ENCODE measurements at regions not wholly inside any gene's neighbourhood (a gene's known extent, or its start where the extent isn't known, plus 50 kb on each side); places are given as distances from the start of the nearest gene placed in this dataset.
"Not testable (repeated sequence)": the region's sequence is repeated elsewhere in the genome, so short reads cannot be mapped to it uniquely, and the experiment has no call there.

DNA sequence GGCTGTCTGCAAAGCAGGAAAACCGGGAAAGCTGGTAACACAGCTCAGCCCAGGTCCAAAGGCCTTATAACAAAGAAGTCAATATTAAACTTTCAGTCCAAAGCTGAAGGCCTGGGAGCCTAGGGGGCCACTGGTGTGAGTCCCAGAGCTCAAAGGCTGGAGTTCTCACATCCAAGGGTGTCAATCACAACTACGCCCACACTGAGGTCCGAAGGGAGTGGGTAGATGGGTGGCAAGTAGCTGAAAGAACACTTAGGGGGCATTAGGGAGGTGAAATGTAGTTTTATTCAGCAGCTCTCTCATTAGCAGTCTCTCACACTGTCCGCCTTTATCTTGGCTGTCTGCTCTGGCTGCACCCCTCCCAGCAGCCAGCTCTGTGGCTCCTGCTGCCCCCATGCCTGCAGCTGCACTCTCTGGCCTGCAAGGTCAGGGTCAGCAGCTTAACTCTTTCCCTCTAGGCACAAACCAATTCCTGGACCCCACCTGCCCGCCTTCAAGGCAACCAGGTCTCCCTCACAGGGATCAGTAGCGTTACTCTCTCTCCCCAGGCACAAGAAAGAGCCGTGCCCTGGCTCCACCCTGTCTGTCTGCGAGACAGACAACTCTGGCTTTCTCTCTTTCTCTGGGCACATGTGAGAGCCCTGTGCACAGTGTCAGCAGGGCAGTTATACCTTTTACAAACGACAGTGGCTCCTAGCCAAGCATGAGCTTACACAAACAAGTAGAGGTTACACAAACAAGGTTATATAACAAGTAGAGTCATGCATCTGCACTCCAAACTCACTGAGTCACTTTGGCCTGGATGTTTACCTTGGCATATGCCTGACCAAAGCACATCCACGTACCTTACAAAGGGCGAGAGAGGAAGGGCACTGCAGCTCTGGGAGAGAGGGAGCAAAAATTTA lies 249.4 kb upstream of the PCDH20 start:
- DNase-seq: no peak

DNA sequence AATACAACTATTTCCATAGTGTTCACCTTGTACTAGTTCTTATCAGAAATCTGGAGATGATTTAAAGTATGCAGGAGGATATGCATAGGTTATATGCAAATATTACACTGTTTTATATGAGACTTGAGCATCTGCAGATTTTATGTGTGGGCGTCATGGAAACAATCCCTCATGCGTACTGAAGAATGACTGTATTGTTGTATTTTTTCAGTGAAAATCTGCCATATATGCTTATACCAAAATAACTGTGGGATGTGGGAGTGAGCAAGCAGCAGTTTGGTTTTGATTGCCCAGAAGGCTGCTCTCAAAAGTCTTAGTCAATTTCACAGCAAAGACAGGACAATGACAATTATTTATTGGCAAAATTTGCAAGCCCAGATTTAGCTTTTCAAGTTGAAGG lies 238.8 kb upstream of the PCDH20 start:
- no peak for DNase-seq

DNA sequence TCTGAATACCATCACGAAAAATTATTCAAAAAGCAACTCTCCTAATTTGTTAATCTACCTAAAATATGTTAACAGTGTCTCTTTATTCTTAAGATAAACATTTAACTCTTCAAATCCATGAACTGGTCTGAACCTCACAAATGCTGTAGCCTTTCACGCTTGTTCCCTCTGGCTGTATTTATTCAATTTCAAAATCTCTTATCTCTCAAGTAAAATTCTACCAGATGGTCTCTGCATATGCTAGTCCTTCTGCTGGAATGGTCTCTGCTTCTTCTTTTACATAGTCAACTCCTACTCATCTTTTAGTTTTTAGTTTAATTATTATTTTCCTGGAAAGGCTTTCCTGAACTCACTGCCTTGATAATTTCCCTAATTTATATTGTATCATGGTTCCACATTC lies 232.9 kb upstream of the PCDH20 start:
- DNase-seq: no peak

DNA sequence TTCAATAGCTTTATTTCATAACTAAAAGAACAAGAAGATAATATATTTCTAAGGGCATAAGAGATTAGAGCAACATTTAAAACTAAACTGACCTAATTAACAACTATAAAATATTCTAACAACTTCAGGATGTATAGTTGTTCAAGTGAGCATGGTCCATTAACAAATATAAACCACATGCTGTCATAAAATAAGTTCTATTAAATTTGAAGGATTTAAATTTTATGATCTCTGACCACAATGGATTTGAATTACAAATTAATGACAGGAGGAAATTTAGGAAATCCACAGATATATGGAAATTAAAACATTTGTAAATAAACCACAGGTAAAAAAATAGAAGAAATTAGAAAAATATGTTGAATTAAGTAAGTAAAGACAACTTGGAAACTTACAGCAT lies 196.5 kb upstream of the PCDH20 start:
- DNase-seq: no peak

DNA sequence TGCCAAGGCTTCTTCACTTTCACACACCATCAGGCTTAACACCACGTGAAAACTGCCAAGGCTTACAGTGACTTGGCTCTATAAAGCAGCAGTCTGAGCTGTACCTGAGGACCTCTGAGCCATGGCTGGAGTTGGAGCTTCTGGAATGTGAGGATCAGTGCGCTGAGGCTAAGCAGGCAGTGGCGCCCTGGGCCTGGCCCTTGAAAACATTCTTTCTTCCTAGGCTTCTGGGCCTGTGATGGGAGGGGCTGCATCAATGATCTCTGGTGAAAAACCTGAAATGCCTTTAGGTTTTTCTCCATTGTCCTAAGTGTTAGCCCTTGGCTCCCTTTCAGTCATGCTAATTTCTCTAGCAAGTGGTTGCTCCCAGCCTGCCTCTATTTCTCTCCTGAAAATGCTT lies 192.5 kb upstream of the PCDH20 start:
- no peak for DNase-seq

DNA sequence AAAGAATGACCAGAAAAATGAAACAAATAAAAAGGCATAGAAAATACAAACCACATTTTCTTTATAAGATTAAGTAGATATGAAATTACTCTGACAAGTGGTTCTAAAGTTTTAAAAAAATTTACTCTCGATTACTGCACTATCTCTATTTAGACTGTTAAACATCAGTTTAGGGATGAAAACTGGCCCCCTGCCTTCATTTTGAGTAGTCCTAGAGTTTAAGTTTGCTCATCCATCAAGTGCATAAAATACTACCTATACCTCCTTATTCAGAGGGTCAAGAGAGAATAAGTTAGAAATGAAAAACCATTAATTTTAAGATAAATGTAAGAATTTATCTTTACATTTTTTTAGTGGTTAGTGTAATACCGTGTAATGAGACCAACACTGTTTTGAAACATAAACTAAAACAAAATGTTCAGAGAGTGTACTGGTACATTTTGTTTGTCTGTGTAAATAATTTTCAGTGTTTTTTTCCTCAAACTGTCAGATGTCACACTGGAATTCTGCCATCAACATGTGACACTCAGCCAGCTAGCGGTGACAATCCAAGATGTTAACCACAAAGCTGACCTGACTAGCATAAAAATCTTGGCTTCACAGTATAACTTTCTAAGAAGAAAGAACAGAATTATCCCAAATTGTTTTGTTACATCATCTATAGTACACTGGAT lies 184.8 kb upstream of the PCDH20 start:
- DNase-seq: peak in 12 of 56 donors; percentile 1 to 37 (median 4)

DNA sequence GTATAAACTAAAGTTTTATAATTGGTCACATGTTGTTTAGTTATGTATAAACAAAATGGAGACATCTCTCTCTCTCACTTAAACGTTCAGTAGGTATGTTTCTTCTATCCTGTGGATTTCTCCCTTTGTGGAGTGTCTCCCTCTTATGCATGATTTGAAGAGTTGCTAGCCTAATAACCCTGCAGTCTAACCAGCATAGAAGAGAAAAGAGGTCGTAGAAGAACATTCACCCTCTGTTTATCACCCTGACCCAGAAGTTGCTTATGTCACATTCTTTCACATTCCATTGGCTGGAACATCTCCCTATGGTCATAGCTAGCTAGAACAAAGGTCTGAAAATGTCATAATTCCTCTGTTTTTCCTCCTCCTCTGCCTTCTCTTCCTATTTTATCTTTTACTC lies 176.8 kb upstream of the PCDH20 start:
- DNase-seq: no peak

DNA sequence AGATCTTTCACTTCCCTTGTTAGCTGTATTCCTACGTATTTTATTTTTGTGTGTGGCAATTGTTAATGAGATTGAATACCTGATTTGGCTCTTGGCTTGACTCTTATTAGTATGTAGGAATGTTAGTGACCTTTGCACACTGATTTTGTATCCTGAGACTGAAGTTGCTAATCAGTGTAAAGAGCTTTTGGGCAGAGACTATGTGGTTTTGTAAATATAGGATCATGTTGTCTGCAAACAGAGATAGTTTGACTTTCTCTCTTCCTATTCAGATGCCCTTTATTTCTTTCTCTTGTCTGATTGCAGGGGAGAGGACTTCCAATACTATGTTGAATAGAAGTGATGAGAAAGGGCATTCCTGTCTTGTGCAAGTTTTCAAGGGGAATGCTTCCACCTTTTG lies 160.3 kb upstream of the PCDH20 start:
- DNase-seq: no peak

DNA sequence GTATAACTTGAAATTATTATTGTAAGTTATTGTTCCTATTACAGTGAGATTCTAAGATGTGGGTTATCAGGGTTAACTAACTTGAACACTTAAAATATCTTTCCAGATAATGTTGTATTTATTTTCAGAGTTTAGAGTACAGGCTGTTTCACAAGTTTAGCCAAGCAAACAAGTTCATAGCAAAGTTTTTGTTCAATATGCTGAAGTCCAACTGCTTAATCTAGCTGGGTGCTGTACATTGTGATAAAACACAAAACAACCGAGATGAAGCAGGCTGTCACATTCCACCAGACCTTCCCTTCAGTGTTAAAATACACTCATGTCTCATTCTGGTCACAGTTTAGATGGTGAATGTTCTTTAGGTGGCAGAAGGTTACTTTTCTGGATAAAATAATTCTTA lies 148.0 kb upstream of the PCDH20 start:
- no peak for DNase-seq

DNA sequence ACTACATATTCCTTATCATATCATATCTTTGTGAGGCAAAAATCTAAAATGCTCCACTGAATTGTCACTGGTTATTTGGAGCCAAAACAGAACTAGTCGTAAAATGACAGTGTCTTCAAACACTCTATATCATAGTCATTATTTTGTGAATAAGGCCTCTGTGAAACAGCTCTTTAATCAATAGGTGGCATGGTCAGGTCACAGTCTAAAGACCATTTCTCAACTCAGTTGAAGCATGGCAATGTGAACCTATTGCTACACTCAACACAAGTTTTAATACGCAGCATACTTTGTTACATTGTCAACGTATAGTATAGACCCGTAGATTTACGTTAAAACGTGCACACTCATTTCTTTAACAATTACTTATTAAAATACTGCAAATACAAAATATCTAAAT lies 131.3 kb upstream of the PCDH20 start:
- no peak for DNase-seq

DNA sequence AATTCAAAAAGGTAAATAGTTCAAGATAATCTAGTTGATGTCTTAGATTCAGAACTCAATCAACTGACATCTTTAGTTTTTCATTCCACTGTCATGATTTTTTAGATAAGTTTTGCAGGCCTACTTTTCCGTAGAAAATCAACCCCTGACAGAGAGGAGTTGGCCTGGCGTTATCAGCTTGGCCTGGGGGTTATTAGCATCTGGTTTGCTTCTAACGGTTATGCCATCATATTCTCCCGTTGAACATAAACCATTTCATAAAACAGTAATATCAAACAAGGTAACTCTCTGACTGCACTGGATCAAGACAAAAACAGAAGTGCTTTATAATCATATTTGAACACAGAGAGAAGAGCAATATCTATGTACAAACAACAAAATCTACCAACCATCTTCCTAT lies 130.8 kb upstream of the PCDH20 start:
- DNase-seq: no peak

DNA sequence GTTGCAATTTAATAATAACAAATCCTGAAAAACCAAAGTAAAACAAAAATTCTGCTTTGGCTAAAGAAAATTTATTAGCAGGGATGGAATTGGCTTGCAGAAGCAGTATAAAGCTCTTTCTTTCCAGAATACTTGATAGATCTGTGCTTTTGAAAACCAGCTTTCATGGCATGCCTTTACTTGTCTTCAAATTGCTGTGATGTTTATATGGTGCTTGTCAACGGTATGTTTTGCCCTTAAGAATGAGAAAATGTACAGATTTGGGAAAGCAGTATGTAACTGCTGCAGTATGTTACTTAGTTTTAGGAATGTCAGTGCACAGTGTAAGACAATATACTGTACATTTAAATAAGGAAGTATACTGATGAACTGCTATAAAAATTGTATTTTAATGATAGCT lies 120.8 kb upstream of the PCDH20 start:
- no peak for DNase-seq

DNA sequence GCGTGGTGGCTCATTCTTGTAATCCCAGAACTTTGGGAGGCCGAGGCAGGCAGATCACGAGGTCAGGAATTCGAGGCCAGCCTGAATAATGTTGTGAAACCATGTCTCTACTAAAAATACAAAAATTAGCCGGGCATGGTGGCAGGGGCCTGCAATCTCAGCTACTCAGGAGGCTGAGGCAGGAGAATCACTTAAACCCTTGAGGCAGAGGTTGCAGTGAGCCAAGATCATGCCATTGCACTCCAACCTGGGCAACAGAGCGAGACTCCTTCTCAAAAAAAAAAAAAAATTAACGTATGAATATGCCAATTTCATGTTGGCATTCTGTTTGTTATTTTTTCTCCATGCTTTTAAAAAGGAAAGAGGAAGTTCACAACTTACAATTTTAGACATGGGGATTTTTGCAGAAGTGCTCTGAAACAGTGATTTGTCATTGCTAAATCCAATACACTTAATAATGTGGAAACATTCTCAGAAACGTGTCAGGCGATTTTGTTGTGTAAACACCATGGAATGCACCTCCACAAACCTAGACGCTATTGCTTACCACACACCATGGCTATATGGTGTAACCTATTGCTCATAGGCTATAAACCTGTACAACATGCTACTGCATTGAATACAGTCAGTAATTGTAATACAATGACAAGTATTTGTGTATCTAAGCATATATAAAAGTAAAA lies 115.9 kb upstream of the PCDH20 start:
- DNase-seq: no peak

DNA sequence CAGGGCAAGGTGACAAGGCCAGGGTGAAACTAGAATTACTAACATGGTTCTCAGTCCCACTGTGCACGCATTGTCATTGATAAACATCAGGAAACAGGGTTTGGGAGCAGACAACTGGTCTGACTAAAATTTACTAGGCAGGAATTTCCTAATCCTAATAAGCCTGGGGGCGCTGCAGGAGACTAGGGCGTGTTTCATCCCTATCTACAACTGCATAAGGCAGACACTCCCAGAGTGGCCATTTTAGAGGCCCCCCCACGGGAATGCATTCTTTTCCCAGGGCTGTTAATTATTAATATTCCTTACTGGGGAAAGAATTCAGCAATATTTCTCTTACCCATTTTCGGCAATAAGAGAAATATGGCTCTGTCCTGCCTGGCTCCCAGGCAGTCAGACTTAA lies 103.6 kb upstream of the PCDH20 start:
- not testable (repeated sequence) for DNase-seq

DNA sequence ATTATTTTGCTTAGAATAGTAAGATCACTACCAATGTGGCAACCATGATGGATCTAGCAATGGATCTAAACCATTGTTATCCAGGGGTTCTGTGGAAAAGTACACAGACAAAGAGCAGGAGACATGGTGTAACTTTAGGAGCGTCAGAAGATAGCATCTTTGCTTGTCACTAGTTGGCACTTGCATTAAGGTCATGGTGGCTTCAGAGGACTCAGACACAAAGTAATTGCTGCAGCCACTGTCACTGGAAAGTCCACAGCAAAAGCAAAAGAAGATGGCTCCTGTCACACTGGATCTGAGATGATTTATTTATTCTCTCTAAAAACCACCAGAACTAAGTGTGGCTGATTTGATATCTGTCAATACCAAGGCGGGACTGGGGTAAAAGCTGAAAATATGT lies 93.3 kb upstream of the PCDH20 start:
- DNase-seq: no peak

DNA sequence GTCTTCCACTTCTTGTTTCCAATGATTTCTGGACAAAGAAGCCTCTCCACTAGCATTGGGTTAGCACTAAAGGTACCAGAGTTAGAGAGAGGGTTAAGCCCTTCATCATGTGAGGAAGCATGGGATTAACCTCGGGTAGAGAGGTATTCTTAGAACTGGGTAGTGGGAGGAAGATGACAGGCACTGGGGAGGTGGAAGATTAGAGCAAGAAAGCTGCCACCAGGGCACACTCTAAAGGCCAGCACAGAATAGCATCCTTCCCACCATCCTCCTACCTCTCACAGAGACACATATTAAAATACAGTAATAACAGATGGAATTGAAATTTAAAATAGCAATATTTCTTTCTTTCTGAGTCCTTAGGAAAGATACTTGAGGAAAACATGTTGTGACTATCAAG lies 84.5 kb upstream of the PCDH20 start:
- peak in 1 of 56 donors; percentile 2 for DNase-seq

DNA sequence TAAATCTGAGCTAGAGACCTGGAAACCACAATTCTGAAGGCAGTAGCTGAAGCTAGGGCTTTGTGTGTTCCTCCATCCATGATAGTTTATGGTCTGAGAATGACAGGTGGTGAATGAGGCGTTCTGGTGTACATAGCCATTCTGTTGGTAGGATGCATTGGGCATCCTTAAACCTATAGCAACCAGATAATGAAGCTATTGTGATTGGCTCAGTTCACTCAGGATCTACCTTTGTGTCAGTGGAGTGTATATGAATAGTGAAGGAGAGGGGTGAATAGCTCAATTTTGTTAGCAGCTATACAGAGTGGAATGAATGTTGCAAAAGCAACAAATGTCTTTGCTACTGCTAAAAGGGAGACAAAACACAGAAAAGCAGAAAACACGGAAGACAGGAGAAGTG lies 80.0 kb upstream of the PCDH20 start:
- no peak for DNase-seq

DNA sequence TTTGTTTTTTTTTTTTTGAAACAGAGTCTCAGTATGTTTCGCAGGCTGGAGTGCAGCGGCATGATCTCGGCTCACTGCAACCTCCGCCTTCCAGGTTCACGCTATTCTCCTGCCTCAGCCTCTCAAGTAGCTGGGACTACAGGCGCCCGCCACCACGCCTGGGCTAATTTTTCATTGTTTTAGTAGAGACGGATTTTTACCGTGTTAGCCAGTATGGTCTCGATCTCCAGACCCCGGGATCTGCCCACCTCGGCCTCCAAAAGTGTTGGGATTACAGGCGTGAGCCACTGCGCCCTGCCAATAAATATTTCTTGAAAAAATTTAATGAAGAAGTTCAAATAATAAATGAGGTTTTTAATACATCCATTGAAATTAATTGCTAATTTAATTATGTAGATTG lies 77.9 kb upstream of the PCDH20 start:
- not testable (repeated sequence) for DNase-seq

DNA sequence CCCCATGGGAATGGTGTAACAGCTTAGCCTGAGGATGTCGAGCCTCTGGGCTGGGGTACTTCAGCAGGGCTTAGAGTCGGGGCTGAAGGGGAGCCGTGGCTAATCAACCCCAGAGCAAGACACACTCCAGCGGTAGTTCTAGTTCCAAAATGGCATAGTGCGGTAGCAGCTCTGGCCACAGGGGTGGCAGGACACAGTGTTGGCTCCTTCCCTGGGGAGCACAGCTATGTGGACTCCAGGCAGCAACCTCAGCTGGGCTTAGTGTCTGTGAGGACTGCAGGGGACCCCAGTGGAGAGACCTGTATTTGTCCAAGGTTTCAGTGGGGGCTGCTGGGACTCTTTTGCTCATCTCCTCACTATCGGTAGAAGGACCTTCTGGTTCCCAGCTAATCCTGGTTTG lies 70.8 kb upstream of the PCDH20 start:
- DNase-seq: no peak

DNA sequence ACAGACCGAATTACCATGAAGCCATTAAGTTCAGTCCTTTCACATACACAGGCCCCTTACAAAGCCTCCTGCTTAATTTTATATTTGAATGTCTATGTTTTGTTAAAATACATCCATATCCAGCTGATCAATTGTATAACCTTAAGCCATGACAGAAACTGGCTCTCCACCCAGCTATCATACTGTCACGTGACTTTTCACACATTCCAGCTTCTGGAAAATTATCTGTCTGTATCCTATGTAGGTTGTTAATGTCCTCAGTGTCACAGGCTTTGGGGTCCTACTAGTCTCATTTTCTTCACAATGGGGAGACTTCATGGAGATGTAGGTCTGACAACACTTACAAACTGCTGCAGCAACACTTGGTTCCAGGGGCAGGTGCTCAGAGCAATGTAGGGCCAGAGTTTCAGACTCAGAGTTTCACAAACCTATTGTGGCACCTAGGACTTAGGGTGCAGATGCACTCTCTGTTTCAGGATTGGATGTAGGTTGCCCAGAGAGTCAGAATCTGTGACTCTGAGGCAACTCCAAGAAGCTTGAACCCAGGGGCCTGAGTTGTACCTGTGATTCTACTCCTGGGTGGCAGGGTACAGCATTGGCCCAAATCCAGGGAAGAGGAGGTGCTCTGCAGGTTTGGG lies 69.6 kb upstream of the PCDH20 start:
- DNase-seq: no peak

DNA sequence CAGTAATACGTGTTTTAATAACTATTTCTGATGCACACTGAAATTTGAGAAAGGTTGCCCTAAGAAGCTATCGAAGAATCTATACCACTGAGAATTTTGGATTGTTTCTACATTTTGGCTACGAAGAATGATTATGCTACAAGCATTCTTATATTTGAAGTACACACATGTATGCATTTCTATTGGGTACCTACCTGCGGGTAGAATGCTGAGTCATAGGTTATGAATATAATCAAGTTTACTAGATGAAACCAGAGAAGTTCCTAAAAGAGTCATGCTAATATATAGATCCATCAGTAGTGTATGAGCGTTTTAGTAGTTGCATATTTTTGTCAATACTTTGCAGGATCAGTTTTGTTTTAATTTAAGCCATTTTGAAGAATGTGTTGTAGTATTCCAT lies 62.0 kb upstream of the PCDH20 start:
- DNase-seq: no peak

DNA sequence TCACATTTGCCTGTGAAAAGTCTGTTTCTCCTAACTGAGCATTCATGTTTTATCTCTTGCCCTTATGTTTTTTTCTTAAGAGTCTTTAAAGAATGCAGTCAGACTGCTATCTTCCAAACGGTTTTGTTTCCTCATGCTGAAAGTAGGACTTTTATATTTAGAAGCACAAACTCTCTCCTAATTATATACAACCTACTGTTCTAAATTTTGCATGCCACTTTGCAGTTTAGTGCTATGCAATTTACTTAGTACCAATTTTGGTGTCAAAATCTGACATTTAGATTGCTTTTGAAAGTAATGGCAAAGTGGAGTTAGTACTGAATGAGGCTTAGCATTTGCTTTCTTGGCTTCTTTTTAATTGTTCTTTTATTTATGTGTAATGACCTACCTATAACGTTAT lies 55.1 kb upstream of the PCDH20 start:
- DNase-seq: peak in 1 of 56 donors; percentile 1

Data from nucleus accumbens (tissue), 56 donors.